Erythroblast (primary cell): ENCODE measurements at regions not wholly inside any gene's neighbourhood (a gene's known extent, or its start where the extent isn't known, plus 50 kb on each side); places are given as distances from the start of the nearest gene placed in this dataset.

Experiments used
- GATA1 ChIP-seq: IDR thresholded peaks from 2 replicates; pipeline ENCODE4 v1.6.1; 2011; ENCODE audit warnings: low read depth, mild to moderate bottlenecking, control low read depth, low read length, moderate library complexity
- POLR2A ChIP-seq: IDR thresholded peaks from 2 replicates; pipeline ENCODE4 v1.6.1; 2011; ENCODE audit warnings: mild to moderate bottlenecking, low read length

- TF ChIP-seq POLR2A (no peak), GATA1 (no peak)
Observed at GRCh38 chr10:63972949-63973827, 452.0 kb downstream of the REEP3 start.
